ENCODE measurements at regions not wholly inside any gene's neighbourhood (a gene's known extent, or its start where the extent isn't known, plus 50 kb on each side); places are given as distances from the start of the nearest gene placed in this dataset.

- peaks cover 0 to 16% (median 10%) of the 10 kb centered on the region in 4 donors for H3K4me1 ChIP-seq
- intact Hi-C loops (cut with DNase I): loop anchor here (5.0 kb wide), 2 partner anchors 1060 to 1240 kb away; no protein-coding TSS in a partner anchor
- DNase-seq: no peak
- H3K27me3 ChIP-seq: no peaks in the 10 kb centered on the region
- no peaks in the 10 kb centered on the region for H3K36me3 ChIP-seq
- no peak for TF ChIP-seq POLR2A (IDR thresholded peaks at IDR 0.05)
- no peak for TF ChIP-seq POLR2AphosphoS5 (IDR thresholded peaks at IDR 0.05)
- no peak for TF ChIP-seq CTCF (IDR thresholded peaks at IDR 0.05)
- TF ChIP-seq EP300 (IDR thresholded peaks at IDR 0.05): no peak
- 94 to 95% methylated on average over 4 of the region's 4 CpGs for WGBS, 2 donors
- no peaks in the 10 kb centered on the region for H3K9me3 ChIP-seq
- H3K4me3 ChIP-seq: no peak overlapping the region
- H3K27ac ChIP-seq: no peak overlapping the region
Observed at GRCh38 chr6:45717027-45717426, 298.6 kb downstream of the CLIC5 start.

DNA sequence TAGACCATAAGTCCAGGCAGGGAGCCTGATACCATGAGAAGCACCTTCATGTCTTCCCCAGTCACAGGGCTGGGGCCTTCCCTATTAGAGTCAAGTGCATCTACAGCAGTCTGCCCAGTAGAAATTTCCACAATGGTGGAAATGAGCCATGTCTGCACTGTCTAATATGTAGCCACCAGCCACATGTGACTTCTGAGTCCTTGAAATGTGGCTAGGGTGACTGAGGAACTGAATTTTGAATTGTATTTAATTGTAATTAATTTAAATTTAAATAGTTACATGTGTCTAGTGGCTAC lies 300.2 kb downstream of the CLIC5 start:
- no peak overlapping the region for H3K27ac ChIP-seq
- peaks cover 0 to 16% (median 10%) of the 10 kb centered on the region in 4 donors for H3K4me1 ChIP-seq
- no peak overlapping the region for H3K4me3 ChIP-seq
- H3K9me3 ChIP-seq: no peaks in the 10 kb centered on the region
- no peaks in the 10 kb centered on the region for H3K27me3 ChIP-seq
- intact Hi-C loops (cut with DNase I): loop anchor here (2.0 to 5.0 kb wide), 3 partner anchors 337 to 1238 kb away; no protein-coding TSS in a partner anchor
- no peak for DNase-seq
- TF ChIP-seq POLR2A (IDR thresholded peaks at IDR 0.05) (no peak), EP300 (IDR thresholded peaks at IDR 0.05) (no peak), POLR2AphosphoS5 (IDR thresholded peaks at IDR 0.05) (no peak), CTCF (IDR thresholded peaks at IDR 0.05) (no peak)
- no peaks in the 10 kb centered on the region for H3K36me3 ChIP-seq

GRCh38 chr6:45714741-45715507 lies 300.7 kb downstream of the CLIC5 start:
- Histone ChIP-seq H3K9me3 (no peaks in the 10 kb centered on the region), H3K4me1 (peaks cover 0 to 16% (median 10%) of the 10 kb centered on the region in 4 donors), H3K36me3 (no peaks in the 10 kb centered on the region), H3K27ac (peak overlapping the region in 1 of 4 donors; percentile 5), H3K4me3 (no peak overlapping the region), H3K27me3 (no peaks in the 10 kb centered on the region)
- TF ChIP-seq POLR2AphosphoS5 (IDR thresholded peaks at IDR 0.05) (peak in 2 of 4 donors; percentile 29 to 47), CTCF (IDR thresholded peaks at IDR 0.05) (peak; percentile 75 to 80 (median 78)), POLR2A (IDR thresholded peaks at IDR 0.05) (no peak), EP300 (IDR thresholded peaks at IDR 0.05) (no peak)
- DNase-seq: peak; percentile 77
- intact Hi-C loops (cut with DNase I): loop anchor here (1.0 to 5.0 kb wide), 5 partner anchors 123 to 1238 kb away; no protein-coding TSS in a partner anchor
- WGBS, 2 donors: 13% methylated on average over 6 of the region's 6 CpGs

DNA sequence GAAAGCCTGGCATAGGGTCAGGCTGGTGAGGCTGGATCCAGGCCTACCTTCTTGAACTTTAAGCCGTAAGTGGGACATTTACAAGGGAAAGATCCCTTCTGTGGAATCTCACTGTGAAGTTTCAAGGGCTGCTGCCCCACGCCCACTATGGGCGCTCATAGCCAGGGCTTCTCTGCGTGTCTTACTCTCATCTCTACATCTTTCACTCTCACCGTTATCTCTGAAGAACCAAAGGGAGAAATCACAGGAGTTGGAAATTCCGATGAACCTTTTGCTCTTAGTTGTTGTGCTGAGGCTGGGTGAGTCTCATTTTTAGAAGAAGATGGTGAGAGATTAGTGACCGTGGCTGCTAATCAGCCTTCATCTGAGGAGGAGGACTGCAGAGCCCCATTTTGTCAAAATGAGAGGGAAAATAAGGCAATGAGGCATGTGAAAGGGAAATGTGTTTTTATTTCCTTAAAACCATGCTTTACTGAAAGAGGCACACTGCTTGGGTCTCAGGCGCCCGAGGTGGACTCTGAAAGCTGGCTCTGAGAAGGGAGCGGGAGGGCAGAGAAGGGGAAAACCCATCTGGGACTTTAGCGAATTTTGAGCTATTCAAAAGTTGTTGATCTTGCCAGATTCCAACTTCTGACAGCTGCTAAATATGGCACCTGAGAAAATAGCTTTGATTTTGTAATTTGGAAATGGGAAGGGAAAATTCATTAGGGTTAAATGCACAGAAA lies 301.5 kb downstream of the CLIC5 start:
- Histone ChIP-seq H3K27me3 (no peaks in the 10 kb centered on the region), H3K4me1 (peaks cover 0 to 16% (median 10%) of the 10 kb centered on the region in 4 donors), H3K4me3 (no peak overlapping the region), H3K27ac (peak overlapping the region in 1 of 4 donors; percentile 5), H3K36me3 (no peaks in the 10 kb centered on the region), H3K9me3 (no peaks in the 10 kb centered on the region)
- no peak for TF ChIP-seq EP300 (IDR thresholded peaks at IDR 0.05)
- no peak for TF ChIP-seq POLR2A (IDR thresholded peaks at IDR 0.05)
- TF ChIP-seq POLR2AphosphoS5 (IDR thresholded peaks at IDR 0.05): no peak
- intact Hi-C loops (cut with DNase I): loop anchor here (1.0 to 5.0 kb wide), 3 partner anchors 122 to 335 kb away; no protein-coding TSS in a partner anchor
- DNase-seq: no peak
- 77% methylated on average over 11 of the region's 11 CpGs for WGBS, 2 donors

Data from sigmoid colon (tissue), 6 donors.